ENCODE measurements at regions not wholly inside any gene's neighbourhood (a gene's known extent, or its start where the extent isn't known, plus 50 kb on each side); places are given as distances from the start of the nearest gene placed in this dataset.

DNA sequence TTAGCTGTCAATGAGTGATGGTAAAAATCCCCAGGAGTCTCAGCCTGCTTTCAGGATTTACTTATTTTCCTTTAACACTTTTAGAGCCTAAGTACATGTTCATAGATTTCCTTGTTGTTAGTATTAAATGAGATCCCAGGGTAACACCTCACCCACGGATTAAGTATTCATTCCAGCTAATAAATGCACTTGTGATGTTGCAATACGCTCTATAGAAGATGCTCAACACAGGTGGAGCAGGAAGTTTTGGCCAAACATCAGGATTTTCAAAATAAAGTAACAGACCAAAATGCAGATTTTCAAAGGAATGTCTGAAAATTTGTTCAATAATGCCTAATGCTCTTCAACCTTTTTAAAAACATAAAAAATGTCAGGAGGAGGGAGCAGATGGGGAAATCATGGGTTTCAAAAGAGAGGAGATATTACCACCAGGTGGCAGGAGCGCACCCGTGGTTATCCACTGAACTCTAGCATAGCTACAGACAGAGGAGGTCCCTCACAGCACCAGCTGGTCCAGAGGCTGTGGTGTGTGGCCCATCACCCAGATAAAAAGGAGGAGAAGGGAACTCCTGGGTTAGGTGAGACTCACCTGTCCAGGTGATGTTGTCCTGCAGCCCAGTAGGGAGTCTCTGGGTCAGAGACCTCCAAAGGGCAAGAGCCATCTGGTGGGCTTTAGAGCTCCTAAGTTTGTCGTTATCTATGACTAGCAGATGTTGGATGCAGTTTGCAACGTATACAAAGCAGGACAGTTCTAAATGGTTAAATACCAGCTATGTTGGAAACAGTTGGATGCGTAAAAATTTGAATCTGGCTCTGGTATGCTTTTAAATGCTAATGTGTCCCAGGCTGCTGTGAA is 1158.4 kb upstream of the TMEM132C start (continued):
- TF ChIP-seq, protein P1, sequence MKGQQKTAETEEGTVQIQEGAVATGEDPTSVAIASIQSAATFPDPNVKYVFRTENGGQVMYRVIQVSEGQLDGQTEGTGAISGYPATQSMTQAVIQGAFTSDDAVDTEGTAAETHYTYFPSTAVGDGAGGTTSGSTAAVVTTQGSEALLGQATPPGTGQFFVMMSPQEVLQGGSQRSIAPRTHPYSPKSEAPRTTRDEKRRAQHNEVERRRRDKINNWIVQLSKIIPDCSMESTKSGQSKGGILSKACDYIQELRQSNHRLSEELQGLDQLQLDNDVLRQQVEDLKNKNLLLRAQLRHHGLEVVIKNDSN (IDR thresholded peaks at IDR 0.05; ENCODE audit: borderline replicate concordance, extremely low read length, insufficient read depth, low read depth, low read length): no peak
- no peak for TF ChIP-seq IRF4 (IDR thresholded peaks at IDR 0.05; ENCODE audit: low read depth, low read length)
- TF ChIP-seq RAD21 (IDR thresholded peaks at IDR 0.05; ENCODE audit: insufficient read depth, low read depth, low read length): peak; percentile 52
- no peak for TF ChIP-seq BCL11A (IDR thresholded peaks at IDR 0.05; ENCODE audit: low read depth, low read length)
- TF ChIP-seq, protein P2, sequence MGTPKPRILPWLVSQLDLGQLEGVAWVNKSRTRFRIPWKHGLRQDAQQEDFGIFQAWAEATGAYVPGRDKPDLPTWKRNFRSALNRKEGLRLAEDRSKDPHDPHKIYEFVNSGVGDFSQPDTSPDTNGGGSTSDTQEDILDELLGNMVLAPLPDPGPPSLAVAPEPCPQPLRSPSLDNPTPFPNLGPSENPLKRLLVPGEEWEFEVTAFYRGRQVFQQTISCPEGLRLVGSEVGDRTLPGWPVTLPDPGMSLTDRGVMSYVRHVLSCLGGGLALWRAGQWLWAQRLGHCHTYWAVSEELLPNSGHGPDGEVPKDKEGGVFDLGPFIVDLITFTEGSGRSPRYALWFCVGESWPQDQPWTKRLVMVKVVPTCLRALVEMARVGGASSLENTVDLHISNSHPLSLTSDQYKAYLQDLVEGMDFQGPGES (IDR thresholded peaks at IDR 0.05): no peak
- no peak for TF ChIP-seq BMI1 (IDR thresholded peaks at IDR 0.05; ENCODE audit: borderline replicate concordance)
- TF ChIP-seq LARP7 (IDR thresholded peaks at IDR 0.05): no peak
- TF ChIP-seq CTCF (IDR thresholded peaks at IDR 0.05 in 2 of 3, conservative IDR thresholded peaks at IDR 0.05 in 1 of 3; ENCODE audit: control insufficient read depth in 2 of 3, extremely low read depth in 1 of 3, insufficient read depth in 1 of 3, low read depth in 3 of 3, low read length in 3 of 3): peak; percentile 33 to 56 (median 47); a peak in 5 of 6 replicates
- TF ChIP-seq ZNF24 (IDR thresholded peaks at IDR 0.05): no peak
- no peak for TF ChIP-seq SMARCA5 (IDR thresholded peaks at IDR 0.05)
- TF ChIP-seq CREB1 (IDR thresholded peaks at IDR 0.05; ENCODE audit: low read depth): no peak
